Ecto neural progenitor cell (in vitro differentiated cells): ENCODE measurements at regions not wholly inside any gene's neighbourhood (a gene's known extent, or its start where the extent isn't known, plus 50 kb on each side); places are given as distances from the start of the nearest gene placed in this dataset.

Source experiments
- DNase-seq: peaks from one replicate; pipeline ENCODE4 v3.0.0-alpha.2; 2018; ENCODE audit warnings: low spot score

DNA sequence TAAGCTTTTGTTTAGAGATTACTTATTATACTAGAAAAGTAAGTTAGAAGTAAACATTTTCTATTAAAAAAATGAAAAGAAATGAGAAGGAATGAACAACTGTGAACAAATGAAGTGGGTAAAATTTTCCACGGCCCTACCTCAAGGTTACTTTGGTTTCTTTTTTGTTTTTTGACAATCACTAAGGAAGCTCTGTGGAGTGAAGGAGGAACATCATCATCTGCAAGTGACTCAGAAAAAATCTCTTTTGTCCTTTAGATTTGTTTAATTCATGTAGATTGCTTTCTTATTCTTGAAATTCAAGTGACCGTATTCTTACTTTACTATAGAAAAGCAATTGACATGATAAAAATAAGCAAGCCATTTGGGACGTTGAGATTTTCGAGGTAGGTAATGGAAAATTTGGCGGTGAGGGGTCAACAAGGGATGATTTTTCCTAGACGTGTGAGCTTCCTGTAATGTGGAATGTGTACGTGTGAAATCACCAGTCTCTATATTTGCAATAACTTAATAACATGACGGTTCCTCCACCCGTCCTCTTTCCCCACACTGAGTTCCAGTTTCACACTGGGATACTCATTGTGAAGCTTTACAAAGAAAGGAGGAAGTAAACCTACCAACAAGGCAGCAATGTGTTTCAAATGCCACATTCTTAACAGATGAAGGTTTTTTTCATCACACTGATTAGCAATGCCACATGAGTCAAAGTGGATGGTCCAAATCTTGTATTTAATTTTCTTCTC is 62.3 kb upstream of the EGLN3 start:
- no peak for DNase-seq

DNA sequence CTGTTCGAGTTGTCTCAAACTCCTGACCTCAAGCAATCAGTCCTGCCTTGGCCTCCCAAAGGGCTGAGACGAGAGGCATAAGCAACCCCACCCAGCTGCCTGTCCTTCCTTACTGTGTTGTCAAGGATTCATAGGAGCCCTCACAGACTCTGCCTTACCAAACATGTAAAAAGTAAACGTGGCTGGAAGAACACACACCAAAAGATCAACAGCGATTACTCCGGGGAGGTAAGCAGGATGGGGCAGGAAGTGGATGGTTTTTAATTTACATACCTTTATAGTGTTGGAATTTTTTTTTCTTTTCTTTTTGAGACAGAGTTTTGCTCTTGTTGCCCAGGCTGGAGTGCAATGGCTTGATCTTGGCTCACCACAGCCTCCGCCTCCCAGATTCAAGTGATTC is 61.5 kb upstream of the EGLN3 start:
- no peak for DNase-seq

DNA sequence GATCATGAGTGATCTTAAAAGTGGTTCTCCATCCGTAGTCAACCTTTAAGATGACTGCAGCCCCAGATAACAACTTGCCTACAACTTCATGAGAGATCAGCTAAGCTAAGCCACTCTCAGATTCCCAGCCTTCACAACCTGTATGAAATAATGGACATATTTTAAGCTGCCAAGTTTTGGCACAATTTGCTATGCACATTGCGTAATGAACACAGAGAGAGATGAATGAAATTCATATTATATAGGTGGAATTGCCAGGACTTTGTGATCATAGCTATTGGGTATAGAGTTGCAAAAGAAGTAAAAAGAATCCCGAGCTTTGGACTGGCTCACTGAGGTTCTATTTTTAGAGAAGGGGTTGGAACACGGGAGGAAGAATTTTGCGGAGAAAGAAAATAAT is 59.1 kb upstream of the EGLN3 start:
- DNase-seq = no peak

DNA sequence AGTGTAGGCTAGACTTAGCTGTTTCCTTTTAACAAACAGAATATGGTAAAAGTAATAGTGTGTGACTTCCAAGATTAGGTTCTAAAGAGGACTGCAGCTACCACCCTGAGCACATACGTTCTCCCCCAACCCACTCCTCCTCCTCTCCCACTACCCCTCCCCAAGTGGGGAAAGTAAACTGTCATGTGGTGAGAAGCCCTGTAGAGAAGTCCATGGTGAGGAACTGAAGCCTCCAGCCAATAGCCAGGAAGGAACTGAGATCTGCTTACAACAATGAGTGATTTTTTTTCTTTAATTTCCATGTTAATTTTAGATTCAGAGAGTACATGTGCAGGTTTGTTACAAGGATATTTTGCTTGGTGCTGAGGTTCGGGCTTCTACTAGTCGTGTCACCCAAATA is 57.0 kb upstream of the EGLN3 start:
- DNase-seq = no peak

DNA sequence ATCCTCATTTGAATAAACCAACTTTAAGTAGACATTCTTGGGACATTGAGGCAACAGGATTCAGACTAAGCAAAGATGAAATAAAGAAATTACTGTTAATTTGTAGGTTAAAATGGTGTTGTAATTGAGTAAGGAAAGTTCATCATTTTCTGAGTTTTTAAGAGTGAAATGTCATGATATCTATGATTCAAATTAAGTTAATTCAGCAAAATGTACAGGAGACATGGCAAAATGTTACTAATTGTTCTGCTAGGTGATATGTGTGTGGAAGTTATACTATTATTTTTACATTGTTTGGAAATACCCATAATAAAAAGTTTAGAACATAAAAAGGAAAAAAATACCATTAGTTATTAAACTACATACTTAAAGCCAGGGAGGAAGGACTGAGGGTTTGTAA is 55.0 kb upstream of the EGLN3 start:
- DNase-seq = no peak

DNA sequence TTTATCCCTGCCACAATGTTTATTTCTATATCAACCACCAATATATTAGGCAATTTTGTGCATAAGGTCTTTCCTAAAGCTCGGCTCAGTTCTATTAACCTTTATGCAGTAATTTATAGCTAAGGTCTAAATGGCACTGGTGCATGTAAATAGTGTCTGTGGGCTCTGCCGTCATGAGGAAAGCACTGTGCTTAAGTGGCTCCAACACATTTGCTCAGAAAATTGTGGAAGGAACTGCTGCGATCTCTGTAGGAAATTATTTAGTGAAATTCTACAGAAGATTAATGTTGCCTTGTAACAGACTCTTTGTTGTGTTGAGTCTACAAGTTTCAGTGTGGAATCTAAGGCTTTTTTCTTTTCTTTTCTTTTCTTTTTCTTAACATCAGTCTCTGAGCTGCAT is 54.0 kb upstream of the EGLN3 start:
- DNase-seq = no peak

DNA sequence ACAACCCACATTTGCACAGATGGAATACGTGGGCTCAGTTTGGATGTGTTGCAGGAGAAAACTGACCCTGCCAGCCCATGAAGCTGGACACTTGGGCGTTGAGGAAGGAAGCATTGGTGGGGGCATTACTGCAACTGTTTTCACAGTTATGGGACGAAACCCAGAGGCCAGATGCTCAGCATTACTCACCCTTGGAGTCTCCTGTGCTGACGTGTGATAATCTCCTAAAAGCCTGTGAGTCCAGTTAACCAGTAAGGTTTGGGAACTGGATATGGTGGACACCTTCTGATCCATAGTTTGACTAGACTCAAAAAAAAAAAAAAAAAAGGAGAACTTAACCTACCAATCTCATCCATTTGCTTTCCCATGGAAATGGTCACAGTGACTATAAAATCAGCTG is 52.8 kb upstream of the EGLN3 start:
- DNase-seq = no peak

DNA sequence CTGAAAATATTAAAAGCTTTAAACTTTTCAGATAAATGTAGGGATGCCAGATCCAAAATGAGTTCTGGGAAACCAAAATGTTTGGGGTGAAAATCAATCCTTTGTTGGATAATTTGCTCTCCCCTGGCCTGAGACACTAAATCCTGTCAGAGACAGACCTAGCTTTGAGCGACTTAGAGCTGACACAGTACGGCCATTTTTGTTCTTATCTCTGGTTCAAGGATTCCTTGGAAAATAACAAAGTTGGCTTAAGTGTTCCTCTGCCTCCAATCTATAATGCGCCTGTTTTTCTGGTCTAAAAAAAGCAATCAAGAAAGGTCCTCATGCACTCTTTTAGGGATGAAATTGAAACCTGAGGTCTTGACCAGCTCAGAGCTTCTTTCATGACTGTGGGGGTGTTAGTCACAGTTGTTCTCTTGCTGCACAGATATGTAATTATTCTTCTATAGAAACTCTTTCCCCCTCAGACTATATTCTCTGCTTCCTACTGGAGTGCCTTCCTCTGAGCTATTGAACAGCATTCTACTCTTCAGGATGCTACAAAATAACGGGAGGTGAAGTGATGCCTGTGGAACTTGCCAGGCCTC is 52.3 kb upstream of the EGLN3 start:
- no peak for DNase-seq
